Activated CD8-positive, alpha-beta memory T cell treated with anti-CD3 and anti-CD28 coated beads, Interleukin-2, amount 50 U/mL, for 24 hours (primary cell): ENCODE measurements at regions not wholly inside any gene's neighbourhood (a gene's known extent, or its start where the extent isn't known, plus 50 kb on each side); places are given as distances from the start of the nearest gene placed in this dataset.
"Not testable (repeated sequence)": the region's sequence is repeated elsewhere in the genome, so short reads cannot be mapped to it uniquely, and the experiment has no call there.

ENCODE experiments used
- DNase-seq: peaks from one replicate; pipeline ENCODE4 v3.0.0-alpha.2; 2020; ENCODE audit errors: extremely low read depth

DNA sequence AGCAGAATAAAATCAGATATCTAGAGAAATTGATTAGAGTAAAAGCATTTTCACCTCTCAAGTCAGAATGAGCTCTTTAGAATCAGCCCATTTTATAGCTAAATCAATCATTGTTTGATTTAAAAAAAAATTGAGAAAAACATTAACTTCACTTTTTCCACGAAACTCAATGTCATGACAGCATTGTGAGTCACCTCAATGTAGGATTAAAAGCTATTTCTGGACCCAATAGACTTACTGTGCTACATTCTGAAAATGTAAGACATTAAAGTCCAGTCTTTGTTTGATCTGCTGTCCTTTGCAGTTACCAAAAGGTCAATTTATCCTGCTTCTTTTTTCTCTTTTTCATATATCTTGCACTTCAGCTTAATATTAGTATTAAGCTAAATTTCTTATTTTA lies 519.4 kb upstream of the ZNF337 start:
- no peak for DNase-seq

GRCh38 chr20:26214991-26215390 lies 518.3 kb upstream of the ZNF337 start:
- DNase-seq = no peak

GRCh38 chr20:26209171-26209941 lies 512.7 kb upstream of the ZNF337 start:
- DNase-seq = no peak

DNA sequence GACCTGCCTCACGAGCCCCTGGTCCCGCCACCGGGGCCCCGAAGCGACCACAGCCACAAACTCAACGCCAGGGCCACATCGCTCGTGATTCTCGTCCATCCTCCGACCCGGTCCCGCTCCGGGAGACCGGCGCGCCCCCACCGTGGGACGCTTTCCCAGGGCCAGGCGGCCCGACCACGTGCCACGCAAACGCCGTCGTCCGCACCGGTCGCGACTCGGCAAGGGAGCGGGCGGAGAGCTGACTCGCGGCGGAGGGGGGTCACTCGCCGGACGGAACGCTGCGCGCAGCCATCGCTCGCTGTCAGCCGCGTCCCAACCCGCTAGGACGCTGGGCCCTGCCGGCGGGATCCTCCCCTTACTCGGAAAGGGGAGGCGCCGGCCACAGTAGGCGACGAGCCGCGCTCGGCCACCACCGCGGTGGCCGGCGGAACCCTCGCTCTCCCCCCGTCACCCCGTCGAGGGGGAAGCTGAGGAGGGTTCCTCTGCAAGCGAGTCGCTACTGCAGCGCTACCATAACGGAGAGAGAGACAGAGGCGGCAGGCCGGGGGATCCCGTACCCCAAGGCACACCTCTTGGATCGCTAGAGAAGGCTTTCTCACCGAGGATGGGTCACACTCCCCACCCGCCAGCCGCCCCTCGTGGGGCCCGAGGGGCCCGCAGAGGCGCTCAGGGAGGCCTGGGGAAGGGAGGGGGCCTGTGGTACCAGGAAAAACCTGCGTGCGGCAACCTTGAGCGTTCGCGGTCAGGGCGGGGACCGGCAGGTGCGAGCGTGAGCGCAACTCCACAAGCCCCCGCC lies 511.8 kb upstream of the ZNF337 start:
- no peak for DNase-seq

- not testable (repeated sequence) for DNase-seq
Observed at GRCh38 chr20:26207967-26208295, 511.3 kb upstream of the ZNF337 start.

GRCh38 chr20:26207237-26207966 lies 510.7 kb upstream of the ZNF337 start:
- no peak for DNase-seq

DNA sequence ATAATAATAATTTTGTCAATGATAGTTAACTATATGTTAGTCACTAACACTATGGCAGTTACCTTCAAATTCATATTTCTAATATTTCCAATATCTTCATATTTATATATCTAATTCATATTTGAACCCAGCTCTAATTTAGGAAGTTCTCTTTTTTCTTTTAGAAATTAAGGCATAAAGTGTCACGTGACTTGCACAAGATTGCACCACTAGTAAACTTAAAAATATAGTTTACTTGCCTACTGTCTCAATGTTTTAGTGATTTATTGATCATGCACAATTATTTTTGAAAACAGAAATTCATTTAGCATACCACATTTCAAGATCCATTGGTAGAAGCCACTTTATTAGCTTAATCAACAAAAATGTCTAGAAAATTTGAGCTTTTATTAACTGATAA lies 508.7 kb upstream of the ZNF337 start:
- no peak for DNase-seq

DNA sequence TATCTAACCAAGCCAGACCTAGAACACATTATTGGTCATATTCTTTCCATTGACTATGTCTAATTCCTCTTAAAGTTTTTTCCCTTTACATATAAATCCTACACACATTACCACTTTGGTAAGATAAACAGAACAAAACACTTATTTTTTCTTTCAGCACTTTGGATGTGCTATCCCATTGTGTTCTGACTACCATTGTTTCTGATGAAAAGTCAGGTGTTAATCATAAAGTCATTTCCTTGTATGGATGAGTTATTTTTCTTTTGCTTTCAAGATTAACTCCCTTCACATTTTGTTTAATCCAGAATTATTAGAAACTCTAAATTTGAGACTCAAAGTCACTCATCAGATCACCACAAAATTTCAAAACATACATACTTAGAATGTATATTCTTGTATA lies 504.4 kb upstream of the ZNF337 start:
- DNase-seq = not testable (repeated sequence)

DNA sequence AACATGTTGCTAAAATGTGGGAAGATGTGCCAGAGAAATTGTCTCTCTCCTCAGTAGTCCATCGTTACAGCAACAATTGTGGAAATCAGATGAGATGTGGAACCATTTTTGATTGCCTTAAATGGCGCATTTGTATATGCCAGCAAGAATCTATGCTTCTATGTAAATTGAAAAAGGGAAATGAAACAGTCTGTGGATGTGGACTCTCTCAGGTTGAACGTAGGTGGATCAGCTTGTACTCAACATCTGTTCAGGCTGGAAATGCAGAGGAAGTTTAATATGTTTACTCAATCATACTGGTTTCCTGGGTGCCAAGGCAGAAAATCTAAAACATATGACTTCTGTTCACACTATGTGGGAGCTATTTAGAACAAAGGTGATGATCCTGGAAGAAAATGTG lies 490.7 kb upstream of the ZNF337 start:
- DNase-seq = not testable (repeated sequence)

DNA sequence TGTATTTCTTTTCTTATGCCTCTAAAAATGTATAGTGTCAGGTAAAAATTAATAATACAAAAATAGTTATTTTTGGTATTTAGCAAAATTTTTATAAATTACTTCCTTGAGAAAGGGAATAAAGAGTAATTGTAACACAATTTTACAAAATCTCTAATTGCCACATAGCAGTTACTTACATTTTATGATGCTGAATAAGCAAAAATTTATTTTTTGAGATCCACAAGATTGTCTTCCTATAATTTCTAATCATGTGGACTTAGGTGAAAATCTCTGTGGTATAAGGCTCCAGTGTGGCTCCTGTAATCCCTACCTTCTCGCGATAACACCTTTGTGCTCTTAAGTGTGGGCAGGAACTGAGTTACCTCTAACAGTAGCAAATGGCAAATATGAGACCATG lies 487.1 kb upstream of the ZNF337 start:
- not testable (repeated sequence) for DNase-seq

GRCh38 chr20:26181364-26181763 lies 484.7 kb upstream of the ZNF337 start:
- DNase-seq = not testable (repeated sequence)

DNA sequence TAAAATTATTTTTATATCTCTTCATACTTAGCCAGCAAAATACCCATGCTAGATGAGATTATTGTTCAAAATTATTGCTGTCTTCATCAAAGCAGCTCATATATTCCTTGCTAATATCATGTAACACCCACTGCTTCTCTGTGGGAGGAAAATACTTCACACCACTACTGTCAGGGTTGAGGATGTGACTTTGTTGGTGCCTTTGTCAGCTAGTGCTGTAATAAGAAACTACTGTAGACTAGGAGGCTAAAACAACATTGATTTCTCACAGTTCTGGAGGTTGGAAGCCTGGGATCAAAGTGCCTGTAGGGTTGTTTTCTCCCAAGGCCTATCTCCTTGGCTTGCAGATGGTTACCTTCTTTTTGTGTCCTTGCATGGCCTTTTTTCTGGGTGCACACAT lies 475.2 kb upstream of the ZNF337 start:
- not testable (repeated sequence) for DNase-seq

- no peak for DNase-seq
Observed at GRCh38 chr20:26169506-26169905, 472.9 kb upstream of the ZNF337 start.

DNA sequence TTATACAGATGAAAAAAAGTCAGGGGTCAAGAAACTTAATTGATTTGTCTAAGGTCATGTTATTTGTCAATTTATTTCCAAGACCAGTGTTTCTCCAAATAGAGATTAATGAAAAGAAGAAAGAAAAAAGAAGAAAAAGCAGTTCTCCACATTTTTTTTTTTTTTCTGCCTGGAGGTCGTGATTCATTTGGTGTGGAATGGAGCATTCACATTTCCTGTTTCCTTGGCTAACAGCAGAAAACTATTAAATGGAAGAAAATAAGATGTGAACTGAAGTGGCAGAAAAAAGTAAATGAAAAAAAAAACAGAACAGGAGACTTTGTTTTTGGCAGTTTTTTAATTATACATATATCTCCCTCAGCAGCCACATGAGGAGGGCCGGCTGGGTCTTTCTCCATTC lies 470.8 kb upstream of the ZNF337 start:
- DNase-seq = no peak

DNA sequence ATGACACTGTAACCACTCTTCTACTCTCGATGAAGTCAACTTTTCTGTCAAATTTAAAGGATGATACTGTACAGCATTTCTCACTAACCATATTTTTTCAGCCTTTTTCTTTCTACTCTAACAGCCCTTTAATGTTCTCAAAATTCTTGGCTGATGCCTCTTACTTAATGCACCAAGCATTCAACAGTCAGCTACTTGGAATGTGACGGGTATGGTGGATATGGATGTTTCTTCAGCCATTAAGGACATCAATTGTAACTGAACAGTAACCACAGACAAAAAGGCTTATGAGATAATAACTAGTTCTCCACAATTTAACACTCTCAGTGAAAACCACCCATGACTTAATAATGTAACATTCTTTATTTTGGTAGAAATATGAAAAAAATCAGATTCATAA lies 467.2 kb upstream of the ZNF337 start:
- DNase-seq = no peak

GRCh38 chr20:26163151-26163550 lies 466.5 kb upstream of the ZNF337 start:
- DNase-seq = not testable (repeated sequence)

DNA sequence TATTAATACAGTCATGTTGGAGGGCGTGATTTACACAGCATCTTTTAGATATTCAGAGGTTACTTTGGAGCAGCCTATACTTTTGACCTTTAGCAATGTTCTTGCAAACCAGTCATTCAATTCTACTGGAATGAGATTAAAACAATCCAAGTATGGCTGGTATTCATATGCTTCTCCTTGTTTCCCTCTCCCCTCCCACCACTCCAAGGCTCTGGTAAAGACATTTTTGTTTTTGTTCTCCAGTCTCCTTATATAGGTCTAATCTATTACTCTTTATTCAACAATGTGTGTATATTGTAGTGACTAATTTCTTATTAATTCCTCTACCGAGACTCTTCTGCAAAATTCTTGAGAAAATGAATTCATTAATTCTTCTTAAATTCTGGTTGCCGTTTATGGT lies 465.1 kb upstream of the ZNF337 start:
- DNase-seq = not testable (repeated sequence)

DNA sequence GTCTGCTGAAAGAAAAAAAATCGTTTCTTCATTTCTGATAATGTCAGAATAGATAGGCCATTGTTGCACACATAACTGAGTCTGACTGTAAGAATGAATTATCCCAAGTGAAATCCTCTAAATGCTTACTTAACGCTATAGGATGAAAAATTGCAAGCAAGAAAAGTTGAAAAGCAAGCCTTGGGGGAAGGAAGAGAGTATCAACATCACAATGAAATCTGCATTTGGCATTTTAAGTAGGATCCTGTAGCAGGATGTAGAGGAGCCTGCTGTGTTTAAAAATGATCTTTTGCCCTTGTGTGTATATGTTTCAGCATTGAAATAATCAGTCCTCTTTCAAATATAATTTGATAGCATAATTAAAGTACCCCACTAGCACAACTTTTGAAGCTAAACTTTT lies 464.3 kb upstream of the ZNF337 start:
- DNase-seq = not testable (repeated sequence)

GRCh38 chr20:26154224-26154623 lies 457.6 kb upstream of the ZNF337 start:
- DNase-seq = no peak

DNA sequence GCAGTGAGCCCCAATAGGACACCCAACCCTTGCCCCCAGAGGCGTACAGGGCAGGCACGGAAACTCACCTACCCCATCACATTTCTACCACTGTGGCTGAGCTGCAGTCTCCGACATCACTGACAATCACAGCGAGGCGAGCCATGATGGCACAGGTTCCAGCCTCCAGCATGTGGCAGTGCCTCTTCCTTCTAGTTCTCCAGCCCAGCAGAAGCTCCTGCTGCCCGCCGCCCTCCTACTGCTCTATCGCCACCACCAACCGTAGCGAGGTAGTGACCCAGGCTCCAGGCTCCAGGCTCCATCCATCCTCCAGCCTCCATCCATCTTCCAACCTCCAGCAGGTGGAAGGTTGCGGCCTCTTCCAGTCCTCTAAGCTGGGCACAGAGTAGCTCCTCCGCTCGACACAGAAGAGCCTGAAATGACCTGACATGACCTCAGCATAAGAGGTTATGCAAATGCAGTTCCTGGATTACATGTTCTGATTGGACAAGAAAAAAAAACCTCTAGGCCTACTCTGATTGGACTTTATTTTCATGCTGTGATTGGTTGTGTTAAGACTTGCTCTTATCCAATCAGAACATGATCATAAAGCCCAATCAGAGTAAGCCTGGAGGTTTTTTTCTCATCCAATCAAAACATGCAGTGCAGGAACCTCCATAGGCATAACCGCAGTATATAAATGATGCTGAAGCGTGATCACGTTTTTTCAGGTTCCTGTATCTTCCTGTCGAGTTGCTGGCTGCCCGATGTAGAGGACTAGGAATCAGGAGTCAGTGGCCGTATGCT lies 438.9 kb upstream of the ZNF337 start:
- no peak for DNase-seq

DNA sequence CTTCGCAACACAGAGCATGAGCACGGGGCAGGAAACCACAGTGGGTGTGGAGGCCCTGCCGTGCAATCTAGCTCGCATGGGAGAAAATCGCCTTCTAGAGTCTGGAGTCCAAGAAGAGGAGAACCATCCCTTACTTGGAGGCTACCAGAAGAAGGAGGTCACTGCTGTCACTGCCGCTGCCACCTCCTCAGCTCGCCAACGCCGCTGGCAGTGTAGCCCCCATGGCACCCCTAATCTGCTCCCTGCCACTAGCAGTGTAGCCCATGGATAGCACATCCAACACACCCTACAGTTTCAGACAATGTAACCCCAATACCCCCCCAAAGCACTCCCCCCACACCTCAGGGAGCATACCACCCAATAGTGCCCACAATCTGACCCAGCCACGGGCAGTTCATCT lies 438.0 kb upstream of the ZNF337 start:
- DNase-seq = no peak

GRCh38 chr20:26133794-26134193 lies 437.1 kb upstream of the ZNF337 start:
- DNase-seq = not testable (repeated sequence)
